B cell (primary cell): ENCODE measurements at regions not wholly inside any gene's neighbourhood (a gene's known extent, or its start where the extent isn't known, plus 50 kb on each side); places are given as distances from the start of the nearest gene placed in this dataset.

Experiments
- ATAC-seq: fragments of 200-7000 bp; cut with Tn5 transposase; one replicate; pipeline ENCODE4 v1.10.0; 2021; ENCODE audit warnings: low read depth, mild to moderate bottlenecking, moderate number of reproducible peaks, moderate library complexity
- CTCF ChIA-PET: fragments of 350-600 bp; sonication (Branson Sonifier 250); formaldehyde crosslinking; loops from one replicate; lab custom pipeline; 2021; ENCODE audit warnings: antibody characterized with exemption, inconsistent platforms; lab: Charles Lee
- POLR2A ChIA-PET: fragments of 350-600 bp; sonication (Branson Sonifier 250); formaldehyde crosslinking; loops from one replicate; lab custom pipeline; 2021; ENCODE audit warnings: antibody characterized with exemption; lab: Charles Lee
- DNase-seq: peaks from one replicate; pipeline ENCODE4 v3.0.0; 2013
- H2AFZ ChIP-seq: 2 replicates; pipeline ENCODE4 v1.6.1; 2012; ENCODE audit warnings: mild to moderate bottlenecking, low read depth, low read length; ENCODE audit not compliant: insufficient read depth, poor library complexity, severe bottlenecking
- H3K27ac ChIP-seq, 2 donors: 1 replicate in 1 of 2; 2 replicates in 1 of 2; pipeline ENCODE4 v1.5.1; 2012 to 2013; ENCODE audit warnings: low read length in 2 of 2, mild to moderate bottlenecking in 2 of 2, moderate library complexity in 1 of 2
- H3K27me3 ChIP-seq, 4 experiments: fragments of 200-600 bp in 1 of 4; sonication (generic) in 1 of 4; replicated peaks in 1 of 4; 1 replicate in 2 of 4; 2 replicates in 2 of 4; pipeline versions ENCODE4 v1.6.1 to v1.7.0; 2013 to 2016; ENCODE audit warnings: low read length in 3 of 4, mild to moderate bottlenecking in 2 of 4, mixed read lengths in 1 of 4, moderate library complexity in 1 of 4; ENCODE audit not compliant: insufficient read depth in 4 of 4, control insufficient read depth in 3 of 4; ENCODE audit errors: control extremely low read depth in 1 of 4
- H3K36me3 ChIP-seq, 2 experiments: replicated peaks in 1 of 2; 1 replicate in 1 of 2; 2 replicates in 1 of 2; pipeline versions ENCODE4 v1.6.1 to v1.7.1; 2013; ENCODE audit warnings: low read length in 1 of 2; ENCODE audit not compliant: insufficient read depth in 2 of 2, control insufficient read depth in 1 of 2; ENCODE audit errors: control extremely low read depth in 1 of 2, extremely low read depth in 1 of 2
- H3K4me1 ChIP-seq, 2 donors: fragments of 200-600 bp in 1 of 2; sonication (generic) in 1 of 2; 1 replicate in 1 of 2; 2 replicates in 1 of 2; pipeline versions ENCODE4 v1.5.1 to v1.6.1; 2013 to 2017; ENCODE audit warnings: low read length in 2 of 2; ENCODE audit not compliant: control insufficient read depth in 2 of 2, insufficient read depth in 2 of 2
- H3K4me2 ChIP-seq: replicated peaks from 2 replicates; pipeline ENCODE3; 2012; ENCODE audit warnings: mild to moderate bottlenecking, low read depth, low read length; ENCODE audit not compliant: poor library complexity, severe bottlenecking
- H3K4me3 ChIP-seq, 5 experiments: fragments of 200-600 bp in 1 of 5; sonication (generic) in 1 of 5; 1 replicate in 3 of 5; 2 replicates in 2 of 5; pipeline versions ENCODE4 v1.5.1 to v1.7.0; 2011 to 2016; ENCODE audit warnings: low read length in 4 of 5, mild to moderate bottlenecking in 4 of 5, low read depth in 2 of 5, control low read depth in 1 of 5, moderate library complexity in 1 of 5; ENCODE audit not compliant: insufficient read depth in 1 of 5; ENCODE audit errors: control extremely low read depth in 1 of 5, extremely low read depth in 1 of 5
- H3K79me2 ChIP-seq: fragments of 200-600 bp; sonication (generic); one replicate; pipeline ENCODE4 v1.6.0; 2016; ENCODE audit warnings: low read length; ENCODE audit not compliant: control insufficient read depth, insufficient read depth
- H3K9ac ChIP-seq: fragments of 200-600 bp; sonication (generic); 2 replicates; pipeline ENCODE4 v1.6.1; 2017; ENCODE audit warnings: mild to moderate bottlenecking, low read length, moderate library complexity
- H3K9me3 ChIP-seq, 3 donors: one replicate each; pipeline versions ENCODE4 v1.6.1 to v1.7.1; 2013; ENCODE audit warnings: low read length in 2 of 3; ENCODE audit not compliant: control insufficient read depth in 2 of 3, insufficient read depth in 1 of 3; ENCODE audit errors: control extremely low read depth in 1 of 3
- H4K20me1 ChIP-seq: 2 replicates; pipeline ENCODE4 v1.6.0; 2012; ENCODE audit warnings: mild to moderate bottlenecking, low read length; ENCODE audit not compliant: insufficient read depth, control insufficient read depth, poor library complexity, severe bottlenecking
- H3K27ac Mint-ChIP-seq: one replicate; pipeline ENCODE4 v1.8.0; 2021; ENCODE audit warnings: mixed read lengths
- H3K27me3 Mint-ChIP-seq: one replicate; pipeline ENCODE4 v1.8.0; 2021; ENCODE audit warnings: mixed read lengths
- H3K4me1 Mint-ChIP-seq: one replicate; pipeline ENCODE4 v1.8.0; 2021; ENCODE audit warnings: mixed read lengths
- H3K4me3 Mint-ChIP-seq: one replicate; pipeline ENCODE4 v1.8.0; 2021; ENCODE audit warnings: mixed read lengths
- H3K9me3 Mint-ChIP-seq: one replicate; pipeline ENCODE4 v1.8.0; 2022; ENCODE audit warnings: mixed read lengths; ENCODE audit not compliant: insufficient read depth
- CTCF ChIP-seq: fragments of 200-600 bp; IDR thresholded peaks from one replicate; pipeline ENCODE4 v1.8.0; 2022; ENCODE audit warnings: antibody characterized with exemption, mild to moderate bottlenecking
- EZH2 ChIP-seq: IDR thresholded peaks from 2 replicates; pipeline ENCODE4 v1.6.1; 2012; ENCODE audit warnings: borderline replicate concordance, low read depth, mild to moderate bottlenecking, moderate library complexity, low read length; ENCODE audit not compliant: insufficient read depth, poor library complexity, severe bottlenecking
- WGBS: methylation state at CpG from one replicate; pipeline ENCODE4 v1.1.5; 2013; ENCODE audit warnings: missing lambda C conversion rate; ENCODE audit not compliant: insufficient coverage; 5-methylcytosine and 5-hydroxymethylcytosine counted together
- intact Hi-C: fragments of 100-400 bp; cut with micrococcal nuclease; formaldehyde crosslinking; loops from one replicate; pipeline ENCODE4 v1.10.0; 2022

GRCh38 chr2:22998359-22998758, 386.6 kb upstream of the KLHL29 start:
- WGBS, result 100% methylated on average over 1 of the region's 3 CpGs

GRCh38 chr2:22999951-23000350, 385.0 kb upstream of the KLHL29 start:
- Mint-ChIP-seq H3K27me3 (no peaks in the 10 kb centered on the region), H3K4me3 (no peak overlapping the region), H3K9me3 (no peaks in the 10 kb centered on the region), H3K27ac (no peak overlapping the region), H3K4me1 (no peaks in the 10 kb centered on the region)
- intact Hi-C loops, result no loop called here
- ChIA-PET POLR2A (no interaction called here), CTCF (interaction anchor here (0.7 kb wide), 1 partner anchor 18 kb away, joined by 3 read pairs; no protein-coding TSS in a partner anchor)
- Histone ChIP-seq H4K20me1 (no peaks in the 10 kb centered on the region), H2AFZ (no peak overlapping the region), H3K27me3 (no peaks in the 10 kb centered on the region), H3K4me1 (no peaks in the 10 kb centered on the region), H3K9me3 (no peaks in the 10 kb centered on the region), H3K79me2 (no peaks in the 10 kb centered on the region), H3K4me2 (no peak overlapping the region), H3K27ac (no peak overlapping the region), H3K36me3 (no peaks in the 10 kb centered on the region), H3K9ac (no peak overlapping the region), H3K4me3 (no peak overlapping the region)
- no peak for ATAC-seq
- WGBS, result 88% methylated on average over 3 of the region's 4 CpGs
- TF ChIP-seq CTCF, result no peak
- no peak for TF ChIP-seq EZH2
- DNase-seq, result no peak

More at GRCh38 chr2:22998359-22998758, 386.6 kb upstream of the KLHL29 start:
- H3K9ac ChIP-seq, result no peak overlapping the region
- Mint-ChIP-seq H3K4me1 (no peaks in the 10 kb centered on the region), H3K4me3 (no peak overlapping the region), H3K9me3 (no peaks in the 10 kb centered on the region), H3K27me3 (no peaks in the 10 kb centered on the region), H3K27ac (no peak overlapping the region)
- H3K4me1 ChIP-seq, result no peaks in the 10 kb centered on the region
- DNase-seq (no peak), ATAC-seq (no peak)
- no peaks in the 10 kb centered on the region for H3K9me3 ChIP-seq
- ChIA-PET POLR2A (no interaction called here), CTCF (no interaction called here)
- no peaks in the 10 kb centered on the region for H3K36me3 ChIP-seq
- H4K20me1 ChIP-seq, result no peaks in the 10 kb centered on the region
- H3K79me2 ChIP-seq, result no peaks in the 10 kb centered on the region
- H3K4me2 ChIP-seq, result no peak overlapping the region
- H3K4me3 ChIP-seq, result no peak overlapping the region
- no peak overlapping the region for H2AFZ ChIP-seq
- no peaks in the 10 kb centered on the region for H3K27me3 ChIP-seq
- H3K27ac ChIP-seq, result no peak overlapping the region
- intact Hi-C loops, result no loop called here
- TF ChIP-seq CTCF (no peak), EZH2 (no peak)
